HCT116 (cell line): ENCODE measurements at regions not wholly inside any gene's neighbourhood (a gene's known extent, or its start where the extent isn't known, plus 50 kb on each side); places are given as distances from the start of the nearest gene placed in this dataset.

Source experiments
- ATAC-seq: fragments of 200-7000 bp; cut with Tn5 transposase; 2 replicates; pipeline ENCODE4 v1.9.1; 2020; ENCODE audit warnings: mild to moderate bottlenecking, moderate library complexity
- BruUV-seq: library from RNA; stranded (reverse); fragments of 400-500 nt; replicated peaks from 2 replicates; lab custom pipeline; 2021; lab: Mats Ljungman, UMichigan
- CTCF ChIA-PET: fragments of 300-600 bp; sonication (Branson Sonifier 250); formaldehyde crosslinking; loops from one replicate; lab custom pipeline; 2021; ENCODE audit warnings: antibody characterized with exemption; lab: Charles Lee
- POLR2A ChIA-PET: fragments of 300-600, 350-600 bp; sonication (Branson Sonifier 250); formaldehyde crosslinking; loops from one replicate; lab custom pipeline; 2021; ENCODE audit warnings: antibody characterized with exemption; lab: Charles Lee
- RAD21 ChIA-PET, 2 experiments: fragments of 300-600 bp; sonication (Branson Sonifier 250); formaldehyde crosslinking; loops; one replicate each; lab custom pipeline; 2023; ENCODE audit warnings: low total read pairs in 2 of 2; ENCODE audit not compliant: uncharacterized antibody in 2 of 2, unreplicated experiment in 2 of 2, low non-redundant PET in 1 of 2; lab: Charles Lee
- DNase-seq: peaks from one replicate; pipeline ENCODE4 v3.0.0-alpha.2; 2010; ENCODE audit warnings: low read depth, low spot score
- H2AFZ ChIP-seq: fragments of 200-600 bp; shearing (Covaris generic), sonication (generic); 2 replicates; pipeline ENCODE4 v1.6.1; 2017; ENCODE audit warnings: low read depth, mixed run types, mixed read lengths, antibody characterized with exemption, low read length; ENCODE audit not compliant: poor library complexity, severe bottlenecking
- H3K27ac ChIP-seq: 2 replicates; pipeline ENCODE4 v1.5.1; 2012; ENCODE audit warnings: low read depth, low read length
- H3K27me3 ChIP-seq: fragments of 200-600 bp; sonication (generic); 2 replicates; pipeline ENCODE4 v1.6.1; 2016; ENCODE audit warnings: mixed run types, low read length, mixed read lengths; ENCODE audit not compliant: insufficient read depth
- H3K36me3 ChIP-seq, 2 experiments: fragments of 200-500 bp in 1 of 2; fragments of 200-600 bp in 1 of 2; sonication (Bioruptor generic) in 1 of 2; sonication (generic) in 1 of 2; 2 replicates each; pipeline versions ENCODE4 v1.5.1 to v1.6.1; 2014 to 2016; ENCODE audit warnings: low read length in 2 of 2, inconsistent platforms in 1 of 2, mixed read lengths in 1 of 2, mixed run types in 1 of 2; ENCODE audit not compliant: insufficient read depth in 2 of 2, control insufficient read depth in 1 of 2
- H3K4me1 ChIP-seq, 2 experiments: fragments of 200-600 bp in 1 of 2; sonication (generic) in 1 of 2; 2 replicates each; pipeline versions ENCODE4 v1.5.1 to v1.6.1; 2012 to 2017; ENCODE audit warnings: low read length in 2 of 2, inconsistent platforms in 1 of 2, mild to moderate bottlenecking in 1 of 2, mixed read lengths in 1 of 2, mixed run types in 1 of 2, moderate library complexity in 1 of 2; ENCODE audit not compliant: insufficient read depth in 2 of 2, control insufficient read depth in 1 of 2
- H3K4me2 ChIP-seq: fragments of 200-600 bp; sonication (generic); 2 replicates; pipeline ENCODE4 v1.6.1; 2017; ENCODE audit warnings: mixed run types, low read length, mixed read lengths
- H3K4me3 ChIP-seq, 2 experiments: fragments of 200-600 bp in 1 of 2; sonication (generic) in 1 of 2; replicated peaks in 1 of 2; 2 replicates each; pipeline ENCODE4 v1.5.1; 2011 to 2016; ENCODE audit warnings: low read length in 2 of 2, control low read depth in 1 of 2, low read depth in 1 of 2, mild to moderate bottlenecking in 1 of 2, mixed read lengths in 1 of 2, mixed run types in 1 of 2
- H3K79me2 ChIP-seq: fragments of 200-600 bp; sonication (generic); 2 replicates; pipeline ENCODE4 v1.6.1; 2017; ENCODE audit warnings: mild to moderate bottlenecking, mixed run types, low read length, moderate library complexity, mixed read lengths; ENCODE audit not compliant: insufficient read depth
- H3K9ac ChIP-seq: fragments of 200-600 bp; sonication (generic); 2 replicates; pipeline ENCODE4 v1.6.1; 2016; ENCODE audit warnings: low read length, mixed read lengths
- H3K9me2 ChIP-seq: fragments of 200-600 bp; sonication (generic), shearing (Covaris generic); 2 replicates; pipeline ENCODE4 v1.6.1; 2017; ENCODE audit warnings: mixed run types, mild to moderate bottlenecking, moderate library complexity; ENCODE audit not compliant: insufficient read depth
- H3K9me3 ChIP-seq, 2 experiments: fragments of 200-500 bp in 1 of 2; fragments of 200-600 bp in 1 of 2; sonication (Bioruptor generic) in 1 of 2; sonication (generic) in 1 of 2; 2 replicates each; pipeline ENCODE4 v1.6.1; 2014 to 2017; ENCODE audit warnings: low read length in 2 of 2, mixed read lengths in 2 of 2, inconsistent platforms in 1 of 2, low read depth in 1 of 2, mild to moderate bottlenecking in 1 of 2, mixed run types in 1 of 2, moderate library complexity in 1 of 2; ENCODE audit not compliant: control insufficient read depth in 1 of 2, insufficient read depth in 1 of 2
- H4K20me1 ChIP-seq: fragments of 200-600 bp; sonication (generic), shearing (Covaris generic); 2 replicates; pipeline ENCODE4 v1.6.1; 2017; ENCODE audit warnings: mixed run types, mild to moderate bottlenecking, moderate library complexity; ENCODE audit not compliant: insufficient read depth
- ATF3 ChIP-seq: IDR thresholded peaks from 2 replicates; pipeline ENCODE4 v1.6.1; 2012
- CBX3 ChIP-seq: IDR thresholded peaks from 2 replicates; pipeline ENCODE4 v1.6.1; 2012; ENCODE audit warnings: low read depth
- CEBPB ChIP-seq: IDR thresholded peaks from 2 replicates; pipeline ENCODE4 v1.6.1; 2012; ENCODE audit warnings: low read depth
- CTCF ChIP-seq, 3 experiments: fragments of 200-600 bp in 1 of 3; sonication (generic) in 1 of 3; IDR thresholded peaks in 2 of 3; conservative IDR thresholded peaks in 1 of 3; 2 replicates each; pipeline ENCODE4 v1.5.1; 2012 to 2017; ENCODE audit warnings: low read depth in 2 of 3, low read length in 2 of 3, antibody characterized with exemption in 1 of 3, borderline replicate concordance in 1 of 3, control low read depth in 1 of 3, mild to moderate bottlenecking in 1 of 3, mixed read lengths in 1 of 3, mixed run types in 1 of 3, moderate library complexity in 1 of 3; ENCODE audit not compliant: insufficient read depth in 1 of 3
- EGR1 ChIP-seq: IDR thresholded peaks from 2 replicates; pipeline ENCODE4 v1.6.1; 2012; ENCODE audit warnings: low read depth
- EZH2 ChIP-seq: fragments of 200-600 bp; sonication (generic); IDR thresholded peaks from 2 replicates; pipeline ENCODE4 v1.6.1; 2017; ENCODE audit warnings: antibody characterized with exemption, mixed run types
- EZH2phosphoT487 ChIP-seq: fragments of 200-600 bp; IDR thresholded peaks from 2 replicates; pipeline ENCODE4 v1.6.1; 2018; ENCODE audit warnings: antibody characterized with exemption, borderline replicate concordance
- FOSL1 ChIP-seq: IDR thresholded peaks from 2 replicates; pipeline ENCODE4 v1.6.1; 2012; ENCODE audit warnings: low read depth
- JUND ChIP-seq: IDR thresholded peaks from 2 replicates; pipeline ENCODE4 v1.6.1; 2012
- MAX ChIP-seq: IDR thresholded peaks from 2 replicates; pipeline ENCODE4 v1.6.1; 2012
- REST ChIP-seq: IDR thresholded peaks from 2 replicates; pipeline ENCODE4 v1.6.1; 2012; ENCODE audit warnings: low read depth
- SIN3A ChIP-seq: IDR thresholded peaks from 2 replicates; pipeline ENCODE4 v1.6.1; 2012; ENCODE audit warnings: low read depth
- SP1 ChIP-seq: IDR thresholded peaks from 2 replicates; pipeline ENCODE4 v1.6.1; 2012; ENCODE audit warnings: low read depth
- TCF7L2 ChIP-seq: IDR thresholded peaks from 2 replicates; pipeline ENCODE4 v1.7.0; 2011; ENCODE audit warnings: borderline replicate concordance, inconsistent platforms; ENCODE audit not compliant: insufficient read depth, insufficient read length; ENCODE audit errors: extremely low read depth
- YY1 ChIP-seq: IDR thresholded peaks from 2 replicates; pipeline ENCODE4 v1.6.1; 2011; ENCODE audit warnings: low read length, low read depth, moderate library complexity, mild to moderate bottlenecking; ENCODE audit not compliant: insufficient replicate concordance; ENCODE audit errors: extremely low read depth
- ZBTB33 ChIP-seq: IDR thresholded peaks from 2 replicates; pipeline ENCODE4 v1.6.1; 2011; ENCODE audit warnings: mild to moderate bottlenecking, low read length, moderate library complexity; ENCODE audit not compliant: insufficient replicate concordance; ENCODE audit errors: extremely low read depth
- ZNF274 ChIP-seq: fragments of 200-500 bp; sonication (Bioruptor generic); IDR thresholded peaks from 2 replicates; pipeline ENCODE4 v1.6.1; 2014; ENCODE audit warnings: mild to moderate bottlenecking, low read depth, low read length, inconsistent platforms
- intact Hi-C: fragments of 100-400 bp; cut with micrococcal nuclease; formaldehyde crosslinking; loops from 2 replicates; pipeline ENCODE4 v1.10.0; 2022

- Histone ChIP-seq H3K9me3 (no peaks in the 10 kb centered on the region), H2AFZ (no peak overlapping the region), H3K4me2 (no peak overlapping the region), H3K4me3 (no peak overlapping the region), H3K27me3 (no peaks in the 10 kb centered on the region), H3K4me1 (no peaks in the 10 kb centered on the region), H3K9ac (no peak overlapping the region), H3K79me2 (no peaks in the 10 kb centered on the region), H3K27ac (no peak overlapping the region), H4K20me1 (no peaks in the 10 kb centered on the region), H3K9me2 (no peaks in the 10 kb centered on the region), H3K36me3 (no peaks in the 10 kb centered on the region)
- intact Hi-C loops, result no loop called here
- BruUV-seq, result no TSS peak
- no peak for TF ChIP-seq FOSL1
- TF ChIP-seq ATF3, result no peak
- no peak for TF ChIP-seq MAX
- no peak for TF ChIP-seq CEBPB
- TF ChIP-seq CBX3, result no peak
- no peak for TF ChIP-seq TCF7L2
- TF ChIP-seq REST, result no peak
- no peak for TF ChIP-seq SIN3A
- no peak for TF ChIP-seq JUND
- TF ChIP-seq YY1, result no peak
- TF ChIP-seq CTCF (IDR thresholded peaks at IDR 0.05 in 2 of 3, conservative IDR thresholded peaks at IDR 0.05 in 1 of 3; ENCODE audit: borderline replicate concordance in 1 of 3, insufficient read depth in 1 of 3, low read depth in 2 of 3, low read length in 2 of 3), result no peak
- no peak for TF ChIP-seq EZH2
- TF ChIP-seq EGR1, result no peak
- TF ChIP-seq ZBTB33, result no peak
- no peak for TF ChIP-seq ZNF274
- no peak for TF ChIP-seq EZH2phosphoT487
- no peak for TF ChIP-seq SP1
- ATAC-seq (no peak), DNase-seq (no peak)
- CTCF ChIA-PET, result no interaction called here
- RAD21 ChIA-PET, result no interaction called here
- POLR2A ChIA-PET, result no interaction called here
Measured at GRCh38 chr6:22067671-22068070, 229.2 kb downstream of the PRL start.
